ENCODE measurements at regions not wholly inside any gene's neighbourhood (a gene's known extent, or its start where the extent isn't known, plus 50 kb on each side); places are given as distances from the start of the nearest gene placed in this dataset.

DNA sequence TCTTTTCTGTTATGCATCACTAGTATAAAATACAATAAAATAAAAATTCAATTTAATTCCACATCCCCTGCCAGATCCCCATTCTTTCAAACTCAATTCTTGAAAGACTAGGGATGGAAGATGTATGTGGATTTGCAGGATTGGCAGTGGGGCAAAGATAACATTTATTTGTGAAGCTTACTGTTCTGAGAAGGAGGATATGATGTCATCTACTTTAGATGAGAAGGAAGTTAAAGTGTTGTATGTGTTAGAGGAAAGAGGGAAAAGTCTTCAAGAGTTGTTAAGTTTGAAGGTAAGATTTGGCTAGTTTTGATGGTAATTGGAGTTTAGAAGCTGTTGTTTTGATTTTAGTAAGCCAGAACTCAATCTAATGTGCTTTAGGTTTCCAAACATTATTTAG is 845.1 kb upstream of the NR2F2 start:
- TF ChIP-seq, protein P1, sequence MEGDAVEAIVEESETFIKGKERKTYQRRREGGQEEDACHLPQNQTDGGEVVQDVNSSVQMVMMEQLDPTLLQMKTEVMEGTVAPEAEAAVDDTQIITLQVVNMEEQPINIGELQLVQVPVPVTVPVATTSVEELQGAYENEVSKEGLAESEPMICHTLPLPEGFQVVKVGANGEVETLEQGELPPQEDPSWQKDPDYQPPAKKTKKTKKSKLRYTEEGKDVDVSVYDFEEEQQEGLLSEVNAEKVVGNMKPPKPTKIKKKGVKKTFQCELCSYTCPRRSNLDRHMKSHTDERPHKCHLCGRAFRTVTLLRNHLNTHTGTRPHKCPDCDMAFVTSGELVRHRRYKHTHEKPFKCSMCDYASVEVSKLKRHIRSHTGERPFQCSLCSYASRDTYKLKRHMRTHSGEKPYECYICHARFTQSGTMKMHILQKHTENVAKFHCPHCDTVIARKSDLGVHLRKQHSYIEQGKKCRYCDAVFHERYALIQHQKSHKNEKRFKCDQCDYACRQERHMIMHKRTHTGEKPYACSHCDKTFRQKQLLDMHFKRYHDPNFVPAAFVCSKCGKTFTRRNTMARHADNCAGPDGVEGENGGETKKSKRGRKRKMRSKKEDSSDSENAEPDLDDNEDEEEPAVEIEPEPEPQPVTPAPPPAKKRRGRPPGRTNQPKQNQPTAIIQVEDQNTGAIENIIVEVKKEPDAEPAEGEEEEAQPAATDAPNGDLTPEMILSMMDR (IDR thresholded peaks at IDR 0.05; ENCODE audit: low read length), result no peak
- no peak for TF ChIP-seq EZH2 (IDR thresholded peaks at IDR 0.05; ENCODE audit: borderline replicate concordance, low read length)
